HG03575 (cell line): ENCODE measurements at regions not wholly inside any gene's neighbourhood (a gene's known extent, or its start where the extent isn't known, plus 50 kb on each side); places are given as distances from the start of the nearest gene placed in this dataset.
A peak's percentile ranks its signal among the peaks of the same experiment; 100 is the strongest.
"Not testable (repeated sequence)": the region's sequence is repeated elsewhere in the genome, so short reads cannot be mapped to it uniquely, and the experiment has no call there.

Source experiments
- ATAC-seq: cut with Tn5 transposase; IDR thresholded peaks from one replicate; pipeline ENCODE4 v1.9.1; 2021; ENCODE audit not compliant: unreplicated experiment, insufficient number of reproducible peaks, low FRiP score; ENCODE audit errors: extremely low read depth

- peak; percentile 54 for ATAC-seq
Measured at GRCh38 chr2:75894170-75894569, 183.5 kb upstream of the GCFC2 start.

- no peak for ATAC-seq
Measured at GRCh38 chr2:75892490-75892889, 181.8 kb upstream of the GCFC2 start.

- ATAC-seq = no peak
Measured at GRCh38 chr2:75882530-75882929, 171.8 kb upstream of the GCFC2 start.

- ATAC-seq = not testable (repeated sequence)
Measured at GRCh38 chr2:75875606-75876005, 164.9 kb upstream of the GCFC2 start.

- not testable (repeated sequence) for ATAC-seq
Measured at GRCh38 chr2:75871762-75872614, 161.3 kb upstream of the GCFC2 start.

GRCh38 chr2:75870651-75871137, 160.0 kb upstream of the GCFC2 start:
- peak; percentile 54 for ATAC-seq

GRCh38 chr2:75870133-75870532, 159.4 kb upstream of the GCFC2 start:
- ATAC-seq = no peak

GRCh38 chr2:75865702-75866101, 155.0 kb upstream of the GCFC2 start:
- ATAC-seq = no peak

GRCh38 chr2:75865083-75865482, 154.4 kb upstream of the GCFC2 start:
- no peak for ATAC-seq

GRCh38 chr2:75862547-75862946, 151.8 kb upstream of the GCFC2 start:
- ATAC-seq = no peak

- ATAC-seq = no peak
Measured at GRCh38 chr2:75853436-75853835, 142.7 kb upstream of the GCFC2 start.

GRCh38 chr2:75852639-75853038, 141.9 kb upstream of the GCFC2 start:
- no peak for ATAC-seq

- no peak for ATAC-seq
Measured at GRCh38 chr2:75846683-75847190, 136.0 kb upstream of the GCFC2 start.

GRCh38 chr2:75844651-75845050, 133.9 kb upstream of the GCFC2 start:
- no peak for ATAC-seq

GRCh38 chr2:75834588-75834987, 123.9 kb upstream of the GCFC2 start:
- ATAC-seq = not testable (repeated sequence)

GRCh38 chr2:75833386-75833785, 122.7 kb upstream of the GCFC2 start:
- no peak for ATAC-seq

GRCh38 chr2:75828826-75829225, 118.1 kb upstream of the GCFC2 start:
- no peak for ATAC-seq

GRCh38 chr2:75823515-75823914, 112.8 kb upstream of the GCFC2 start:
- ATAC-seq = not testable (repeated sequence)

- ATAC-seq = no peak
Measured at GRCh38 chr2:75822336-75822735, 111.6 kb upstream of the GCFC2 start.

GRCh38 chr2:75820693-75821092, 110.0 kb upstream of the GCFC2 start:
- ATAC-seq = no peak
